ENCODE measurements at regions not wholly inside any gene's neighbourhood (a gene's known extent, or its start where the extent isn't known, plus 50 kb on each side); places are given as distances from the start of the nearest gene placed in this dataset.

DNA sequence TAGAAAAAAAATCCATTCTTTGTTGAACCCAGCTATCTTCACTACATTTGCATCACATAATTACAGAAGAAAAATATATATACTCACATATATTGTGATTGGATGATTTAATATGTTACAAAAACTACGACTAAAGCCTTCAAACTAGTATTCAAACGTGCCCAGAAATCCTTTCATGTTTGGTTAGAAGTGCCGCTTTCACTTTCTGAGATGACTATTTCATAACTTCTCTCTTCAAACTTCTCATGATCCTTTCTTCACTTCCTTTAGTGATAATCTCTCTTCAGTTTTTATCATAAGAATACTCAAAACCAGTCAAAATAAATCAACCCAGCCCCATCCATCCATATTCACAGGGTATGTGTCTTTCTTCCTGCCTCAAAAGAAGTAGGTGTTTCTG lies 50.8 kb upstream of the NAF1 start:
- no peaks in the 10 kb centered on the region for H3K27me3 Mint-ChIP-seq (ENCODE audit: unreplicated experiment)
- H3K4me3 Mint-ChIP-seq (ENCODE audit: low read depth, unreplicated experiment): no peak overlapping the region
- BruUV-seq (replicated peaks): no TSS peak
- DNase-seq: no peak
- intact Hi-C loops (cut with micrococcal nuclease; ENCODE audit: unreplicated experiment): no loop called here
- no peaks in the 10 kb centered on the region for H3K36me3 Mint-ChIP-seq (ENCODE audit: insufficient read depth, unreplicated experiment)
- no peaks in the 10 kb centered on the region for H3K9me3 Mint-ChIP-seq (ENCODE audit: low read depth, unreplicated experiment)
- H3K4me1 Mint-ChIP-seq (ENCODE audit: low read depth, unreplicated experiment): no peaks in the 10 kb centered on the region
- H3K27ac Mint-ChIP-seq (ENCODE audit: unreplicated experiment): no peak overlapping the region
- no peak for TF ChIP-seq CTCF (IDR thresholded peaks at IDR 0.05; ENCODE audit: unreplicated experiment)
- CTCF ChIA-PET: no interaction called here

All from Calu3 (cell line).